ACC112 (cell line): ENCODE measurements at regions not wholly inside any gene's neighbourhood (a gene's known extent, or its start where the extent isn't known, plus 50 kb on each side); places are given as distances from the start of the nearest gene placed in this dataset.

Experiments used
- H2AFZ ChIP-seq: fragments of 200-600 bp; sonication (generic); one replicate; pipeline ENCODE4 v1.6.0; 2017; ENCODE audit warnings: antibody characterized with exemption, low read length; ENCODE audit not compliant: unreplicated experiment
- H3K27ac ChIP-seq: fragments of 200-600 bp; sonication (generic); 2 replicates; pipeline ENCODE4 v1.5.1; 2014; ENCODE audit warnings: low read depth, mild to moderate bottlenecking, antibody characterized with exemption, low read length, moderate library complexity
- H3K27me3 ChIP-seq: fragments of 200-600 bp; sonication (generic); 2 replicates; pipeline ENCODE4 v1.6.1; 2014; ENCODE audit warnings: mild to moderate bottlenecking, antibody characterized with exemption, low read length, moderate library complexity, mixed read lengths; ENCODE audit not compliant: insufficient read depth
- H3K36me3 ChIP-seq: fragments of 200-600 bp; sonication (generic); 2 replicates; pipeline ENCODE4 v1.6.1; 2016; ENCODE audit warnings: mild to moderate bottlenecking, antibody characterized with exemption, low read length, moderate library complexity, mixed read lengths; ENCODE audit not compliant: insufficient read depth
- H3K4me1 ChIP-seq: fragments of 200-600 bp; sonication (generic); one replicate; pipeline ENCODE4 v1.6.1; 2016; ENCODE audit warnings: low read length, mixed read lengths; ENCODE audit not compliant: insufficient read depth, unreplicated experiment, control insufficient read depth
- H3K4me3 ChIP-seq: fragments of 200-600 bp; sonication (generic); 2 replicates; pipeline ENCODE4 v1.5.1; 2014; ENCODE audit warnings: mild to moderate bottlenecking, low read depth, low read length
- H3K79me2 ChIP-seq: fragments of 200-600 bp; sonication (generic); one replicate; pipeline ENCODE4 v1.6.0; 2016; ENCODE audit warnings: low read length; ENCODE audit not compliant: control insufficient read depth, unreplicated experiment, insufficient read depth

GRCh38 chr4:1578251-1578773, 105.8 kb downstream of the FAM53A start:
- H2AFZ ChIP-seq, result no peak overlapping the region
- no peaks in the 10 kb centered on the region for H3K27me3 ChIP-seq
- H3K36me3 ChIP-seq, result no peaks in the 10 kb centered on the region
- H3K4me3 ChIP-seq, result peak overlapping the region; percentile 33; the same call in 1 of the 2 replicates
- no peaks in the 10 kb centered on the region for H3K79me2 ChIP-seq
- peaks cover 5% of the 10 kb centered on the region for H3K4me1 ChIP-seq
- no peak overlapping the region for H3K27ac ChIP-seq

- Histone ChIP-seq H3K4me1 (peaks cover 5% of the 10 kb centered on the region), H3K4me3 (no peak overlapping the region), H3K27me3 (no peaks in the 10 kb centered on the region), H3K79me2 (no peaks in the 10 kb centered on the region), H3K27ac (no peak overlapping the region), H2AFZ (no peak overlapping the region), H3K36me3 (no peaks in the 10 kb centered on the region)
Observed at GRCh38 chr4:1577822-1578217, 106.3 kb downstream of the FAM53A start.

DNA sequence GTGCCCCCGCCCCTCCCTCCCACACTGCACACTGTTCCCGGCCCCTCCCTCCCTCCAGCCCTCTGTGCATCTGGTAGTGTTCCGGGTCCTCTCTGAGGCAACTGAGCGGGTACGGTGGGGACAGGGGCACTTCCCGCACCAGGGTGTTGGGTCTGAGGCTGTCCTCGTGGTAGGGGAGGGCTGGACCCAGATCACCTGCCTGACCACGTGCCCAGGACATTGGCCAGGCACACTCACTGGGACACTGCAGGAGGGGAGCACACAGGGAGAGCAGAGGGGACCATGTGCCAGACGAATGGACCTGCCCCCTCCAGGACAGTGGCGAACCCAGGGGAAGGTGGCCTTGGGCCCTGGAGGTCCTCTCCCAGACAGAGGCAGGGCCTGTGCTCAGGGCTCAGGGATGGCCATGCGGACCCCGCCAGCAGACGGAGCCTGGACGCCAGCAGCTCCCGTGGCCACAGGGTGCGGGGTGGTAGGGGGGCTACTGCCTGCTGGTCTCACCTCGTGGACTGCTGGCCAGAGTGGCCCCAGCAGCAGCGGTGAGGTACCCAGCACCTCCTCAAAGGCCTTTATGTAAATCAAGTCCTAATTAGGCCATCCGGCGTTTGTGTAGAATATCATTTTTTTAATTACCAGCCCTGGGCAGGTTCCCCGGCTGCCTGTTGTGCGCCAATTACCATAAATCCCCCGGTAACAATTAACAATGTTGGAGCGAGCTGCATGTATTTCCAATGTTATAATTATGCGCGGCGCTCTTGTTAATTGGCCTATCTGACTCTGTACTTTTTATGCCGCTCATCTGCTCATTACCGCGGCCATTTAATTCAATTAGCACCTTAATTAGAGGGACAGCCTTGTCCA, 106.9 kb downstream of the FAM53A start:
- Histone ChIP-seq H2AFZ (no peak overlapping the region), H3K79me2 (no peaks in the 10 kb centered on the region), H3K27me3 (no peaks in the 10 kb centered on the region), H3K27ac (no peak overlapping the region), H3K36me3 (no peaks in the 10 kb centered on the region), H3K4me1 (peaks cover 5% of the 10 kb centered on the region), H3K4me3 (no peak overlapping the region)

GRCh38 chr4:1576304-1576960, 107.7 kb downstream of the FAM53A start:
- Histone ChIP-seq H3K4me1 (peaks cover 5% of the 10 kb centered on the region), H3K79me2 (no peaks in the 10 kb centered on the region), H3K27me3 (no peaks in the 10 kb centered on the region), H2AFZ (no peak overlapping the region), H3K27ac (no peak overlapping the region), H3K36me3 (no peaks in the 10 kb centered on the region), H3K4me3 (no peak overlapping the region)

DNA sequence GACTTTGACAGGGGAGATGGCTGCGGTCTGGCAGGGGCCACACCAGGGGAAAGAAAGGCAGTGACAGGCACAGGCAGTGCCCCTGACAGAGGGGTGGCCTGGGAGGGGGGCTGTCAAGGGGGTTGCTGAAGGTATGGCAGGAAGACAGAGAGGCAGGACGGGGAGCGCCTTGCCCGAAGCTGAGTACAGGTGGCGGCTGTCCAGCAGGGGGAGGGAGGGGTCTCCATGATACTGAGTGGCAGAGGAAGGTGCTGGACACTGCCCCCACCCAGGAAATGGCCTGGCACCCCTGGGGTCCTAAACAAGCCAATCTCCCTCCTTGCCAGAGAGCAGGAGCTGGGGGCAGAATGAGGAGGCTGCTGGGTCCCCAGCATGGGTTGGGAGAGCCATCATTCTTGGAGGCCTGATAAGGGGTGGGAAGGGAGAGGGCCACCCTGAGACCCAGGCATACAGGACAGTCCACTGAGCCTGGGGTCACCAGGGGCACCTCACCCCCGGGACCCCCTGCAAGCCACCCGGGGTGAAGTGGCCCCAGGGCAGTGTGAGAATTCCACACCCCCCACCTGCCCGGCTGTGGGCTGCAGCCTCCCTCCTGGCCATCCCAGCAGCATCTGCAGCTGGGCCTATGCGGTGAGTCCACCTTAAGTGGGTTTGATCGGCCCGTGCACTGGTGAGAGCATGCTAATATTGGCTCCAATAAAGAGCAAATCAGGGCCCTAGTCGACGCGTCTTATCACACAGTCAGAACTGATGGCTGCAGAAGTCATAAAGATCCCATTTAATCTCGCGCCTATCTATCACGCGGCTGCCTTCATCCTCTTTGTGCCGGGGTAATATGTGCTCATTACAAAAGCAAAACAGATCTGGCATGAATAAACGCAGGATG, 108.5 kb downstream of the FAM53A start:
- no peaks in the 10 kb centered on the region for H3K79me2 ChIP-seq
- no peaks in the 10 kb centered on the region for H3K36me3 ChIP-seq
- no peak overlapping the region for H2AFZ ChIP-seq
- no peak overlapping the region for H3K4me3 ChIP-seq
- H3K27me3 ChIP-seq, result no peaks in the 10 kb centered on the region
- H3K4me1 ChIP-seq, result peaks cover 5% of the 10 kb centered on the region
- no peak overlapping the region for H3K27ac ChIP-seq

DNA sequence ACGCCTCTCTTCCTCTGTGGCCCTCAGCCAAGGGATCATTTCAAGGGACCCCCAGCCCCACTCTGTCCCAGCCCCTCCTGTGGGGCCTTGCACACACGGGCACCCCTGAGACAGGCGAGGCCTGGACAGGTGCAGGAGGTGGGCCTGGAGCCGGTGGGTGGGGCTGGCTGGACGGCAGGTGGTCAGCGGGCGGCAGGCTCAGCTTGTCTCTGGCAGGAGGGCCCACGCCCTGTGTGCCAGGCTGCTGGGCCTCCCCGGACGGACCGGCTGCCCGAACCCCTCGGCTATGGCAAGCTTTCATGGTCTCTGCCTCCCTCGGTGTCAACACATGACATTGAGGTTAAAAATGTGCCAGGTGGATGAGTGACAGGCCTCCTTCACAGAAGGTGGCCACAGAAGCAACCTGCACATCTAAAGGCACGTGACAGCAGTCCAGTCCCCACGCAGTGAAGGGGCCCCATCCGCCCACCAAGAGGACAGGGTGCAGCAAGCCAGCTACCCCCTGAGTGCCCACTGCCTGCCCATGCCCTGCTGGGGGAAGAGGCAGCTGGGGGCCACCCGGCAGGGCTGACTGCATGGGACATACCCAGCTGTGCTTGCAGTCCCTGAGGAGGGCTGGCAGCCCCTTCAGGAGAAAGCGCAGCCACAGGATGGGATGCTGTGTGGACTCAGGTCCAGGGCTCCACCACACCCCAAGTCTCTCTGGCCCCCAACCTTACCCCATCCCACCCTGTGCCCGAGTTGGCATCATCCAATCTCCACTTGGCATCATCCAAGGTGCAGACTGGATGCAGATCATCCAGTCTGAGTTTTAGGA, 109.3 kb downstream of the FAM53A start:
- peaks cover 5% of the 10 kb centered on the region for H3K4me1 ChIP-seq

DNA sequence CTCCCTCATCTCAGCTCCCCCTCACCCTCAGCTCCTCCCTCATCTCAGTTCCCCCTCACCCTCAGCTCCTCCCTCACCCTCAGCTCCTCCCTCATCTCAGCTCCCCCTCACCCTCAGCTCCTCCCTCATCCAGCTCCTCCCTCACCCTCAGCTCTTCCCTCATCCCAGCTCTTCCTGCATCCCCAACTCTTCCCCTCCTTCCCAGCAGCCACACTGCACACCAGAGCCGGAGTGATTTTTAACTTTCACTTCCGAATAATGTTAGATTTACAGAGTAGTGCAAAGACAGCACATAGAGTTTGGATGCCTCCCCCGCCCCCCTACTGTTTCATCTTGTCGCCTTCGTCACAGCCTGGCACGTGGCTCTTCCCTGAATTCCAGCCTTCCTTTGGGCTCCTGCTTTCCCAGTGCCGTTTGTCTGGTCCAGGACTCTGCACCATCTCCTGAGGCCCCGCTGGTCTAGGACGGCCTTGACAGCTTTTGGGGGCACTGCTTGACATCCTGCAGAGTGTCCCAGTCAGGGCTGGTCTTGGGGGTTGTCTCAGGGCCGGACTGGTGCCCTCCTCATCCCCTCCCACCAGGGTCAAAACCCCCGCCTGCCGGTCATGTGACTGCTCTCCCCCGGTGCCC, 110.2 kb downstream of the FAM53A start:
- peaks cover 5% of the 10 kb centered on the region for H3K4me1 ChIP-seq
- no peak overlapping the region for H3K27ac ChIP-seq
- no peak overlapping the region for H3K4me3 ChIP-seq
- H3K36me3 ChIP-seq, result no peaks in the 10 kb centered on the region
- no peaks in the 10 kb centered on the region for H3K27me3 ChIP-seq
- H2AFZ ChIP-seq, result no peak overlapping the region
- no peaks in the 10 kb centered on the region for H3K79me2 ChIP-seq

More for the DNA sequence above, 109.3 kb downstream of the FAM53A start:
- Histone ChIP-seq H2AFZ (no peak overlapping the region), H3K27me3 (no peaks in the 10 kb centered on the region), H3K27ac (no peak overlapping the region), H3K79me2 (no peaks in the 10 kb centered on the region), H3K36me3 (no peaks in the 10 kb centered on the region), H3K4me3 (no peak overlapping the region)

- Histone ChIP-seq H3K4me1 (peaks cover 1% of the 10 kb centered on the region), H3K4me3 (no peak overlapping the region), H3K36me3 (no peaks in the 10 kb centered on the region), H3K27me3 (no peaks in the 10 kb centered on the region), H3K27ac (no peak overlapping the region), H2AFZ (no peak overlapping the region), H3K79me2 (no peaks in the 10 kb centered on the region)
Observed at GRCh38 chr4:1572964-1573720, 111.0 kb downstream of the FAM53A start.

DNA sequence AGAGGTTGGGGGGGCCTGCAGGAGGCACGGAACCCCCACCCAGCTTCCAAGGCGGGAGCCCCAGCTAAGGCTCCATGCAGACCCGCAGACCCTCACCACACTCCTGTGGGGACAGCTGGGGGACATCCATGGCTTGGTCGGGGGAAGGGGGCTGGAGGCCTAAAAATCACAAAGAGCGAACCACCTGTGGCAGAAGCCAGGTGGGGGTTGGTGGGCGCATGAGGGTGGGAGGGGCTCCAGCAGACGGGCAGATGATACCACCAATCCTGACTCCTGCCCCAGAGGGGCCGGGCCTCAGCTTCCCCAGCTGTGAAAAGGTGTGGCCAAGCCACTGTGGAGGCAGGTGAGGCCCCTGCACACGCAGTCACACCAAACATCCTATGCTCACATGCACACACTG, 111.6 kb downstream of the FAM53A start:
- no peak overlapping the region for H3K27ac ChIP-seq
- no peak overlapping the region for H3K4me3 ChIP-seq
- H3K4me1 ChIP-seq, result no peaks in the 10 kb centered on the region
- no peaks in the 10 kb centered on the region for H3K79me2 ChIP-seq
- H3K27me3 ChIP-seq, result no peaks in the 10 kb centered on the region
- H3K36me3 ChIP-seq, result no peaks in the 10 kb centered on the region
- no peak overlapping the region for H2AFZ ChIP-seq
